Sigmoid colon (tissue), 6 donors: ENCODE measurements at regions not wholly inside any gene's neighbourhood (a gene's known extent, or its start where the extent isn't known, plus 50 kb on each side); places are given as distances from the start of the nearest gene placed in this dataset.

Experiments used
- DNase-seq: peaks from one replicate; pipeline ENCODE4 v3.0.0-alpha.2; 2019
- H3K27ac ChIP-seq, 4 donors: fragments of 200-600 bp; sonication (generic); one replicate each; pipeline ENCODE4 v1.5.1; 2016 to 2019; ENCODE audit warnings: mild to moderate bottlenecking in 1 of 4
- H3K27me3 ChIP-seq, 3 donors: fragments of 200-600 bp; sonication (generic); one replicate each; pipeline ENCODE4 v1.5.1; 2019; ENCODE audit warnings: mild to moderate bottlenecking in 1 of 3
- H3K36me3 ChIP-seq, 4 donors: fragments of 200-600 bp; sonication (generic); one replicate each; pipeline ENCODE4 v1.5.1; 2016 to 2019
- H3K4me1 ChIP-seq, 4 donors: fragments of 200-600 bp; sonication (generic); one replicate each; pipeline ENCODE4 v1.5.1; 2017 to 2019
- H3K4me3 ChIP-seq, 4 donors: fragments of 200-600 bp; sonication (generic); one replicate each; pipeline ENCODE4 v1.5.1; 2017 to 2019; ENCODE audit warnings: mild to moderate bottlenecking in 2 of 4, moderate library complexity in 1 of 4
- H3K9me3 ChIP-seq, 4 donors: fragments of 200-600 bp in 3 of 4; sonication (generic) in 3 of 4; one replicate each; pipeline versions ENCODE4 v1.5.1 to v1.6.1; 2013 to 2019
- EP300 ChIP-seq, 4 donors: sonication (generic); formaldehyde crosslinking; IDR thresholded peaks; one replicate each; pipeline ENCODE4 v1.6.1; 2017; ENCODE audit warnings: antibody characterized with exemption in 4 of 4
- POLR2A ChIP-seq, 2 donors: fragments of 450-650 bp; IDR thresholded peaks; one replicate each; pipeline ENCODE4 v1.6.1; 2016; ENCODE audit warnings: antibody characterized with exemption in 2 of 2, mild to moderate bottlenecking in 2 of 2, moderate library complexity in 2 of 2
- POLR2AphosphoS5 ChIP-seq, 4 donors: sonication (generic); formaldehyde crosslinking; IDR thresholded peaks; one replicate each; pipeline ENCODE4 v1.6.1; 2017; ENCODE audit warnings: antibody characterized with exemption in 4 of 4
- WGBS, 2 donors: extraction: QIAGEN DNeasy Blood & Tissue Kit; methylation state at CpG; one replicate each; pipeline ENCODE4 v1.1.7; 2013; 5-methylcytosine and 5-hydroxymethylcytosine counted together
- intact Hi-C: fragments of 100-400 bp; cut with DNase I; formaldehyde crosslinking; loops from one replicate; pipeline ENCODE4 v1.15.1; 2023
- TF ChIP-seq, protein P1 (sequence below), 4 experiments: fragments of 450-650 bp in 3 of 4; fragments of 200-600 bp in 1 of 4; IDR thresholded peaks; one replicate each; pipeline ENCODE4 v1.5.1; 2016 to 2019; ENCODE audit warnings: antibody characterized with exemption in 4 of 4, mild to moderate bottlenecking in 3 of 4, moderate library complexity in 2 of 4
- donor health status: healthy with polysubstance abuse.
- donor health status: healthy.

DNA sequence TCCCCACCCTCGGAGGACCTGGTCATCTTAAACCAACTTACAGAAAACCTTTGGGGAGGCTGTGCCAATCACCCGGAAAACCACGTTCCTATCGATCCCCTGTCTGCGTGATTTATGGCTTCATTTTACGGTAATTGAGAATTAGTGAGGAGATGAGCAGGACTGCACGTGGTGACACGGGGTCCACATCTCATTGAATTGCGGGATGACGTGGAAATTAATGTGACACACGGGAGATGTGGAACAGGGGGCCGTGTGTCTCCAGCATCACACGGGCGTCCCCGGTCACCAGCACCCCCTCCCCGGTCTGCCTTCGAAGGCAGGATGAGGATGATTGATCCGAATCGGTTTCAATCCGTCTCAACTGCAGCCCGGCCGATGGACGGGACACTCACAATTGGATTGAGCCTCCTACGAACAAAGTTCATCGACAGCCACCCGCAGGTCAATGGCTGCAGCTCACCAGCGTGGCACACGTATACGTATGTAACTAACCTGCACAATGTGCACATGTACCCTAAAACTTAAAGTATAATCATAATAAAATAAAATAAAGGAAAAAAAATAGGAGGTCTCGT is 160.3 kb downstream of the SHOX start:
- intact Hi-C loops = no loop called here
- Histone ChIP-seq H3K4me3 (no peak overlapping the region), H3K27ac (no peak overlapping the region), H3K4me1 (no peaks in the 10 kb centered on the region), H3K27me3 (peaks cover 0 to 38% (median 0%) of the 10 kb centered on the region in 3 donors), H3K9me3 (peaks cover 0 to 7% (median 0%) of the 10 kb centered on the region in 4 donors), H3K36me3 (no peaks in the 10 kb centered on the region)
- DNase-seq = no peak
- 20 to 48% methylated on average over 30 of the region's 30 CpGs for WGBS, 2 donors
- TF ChIP-seq, protein P1, sequence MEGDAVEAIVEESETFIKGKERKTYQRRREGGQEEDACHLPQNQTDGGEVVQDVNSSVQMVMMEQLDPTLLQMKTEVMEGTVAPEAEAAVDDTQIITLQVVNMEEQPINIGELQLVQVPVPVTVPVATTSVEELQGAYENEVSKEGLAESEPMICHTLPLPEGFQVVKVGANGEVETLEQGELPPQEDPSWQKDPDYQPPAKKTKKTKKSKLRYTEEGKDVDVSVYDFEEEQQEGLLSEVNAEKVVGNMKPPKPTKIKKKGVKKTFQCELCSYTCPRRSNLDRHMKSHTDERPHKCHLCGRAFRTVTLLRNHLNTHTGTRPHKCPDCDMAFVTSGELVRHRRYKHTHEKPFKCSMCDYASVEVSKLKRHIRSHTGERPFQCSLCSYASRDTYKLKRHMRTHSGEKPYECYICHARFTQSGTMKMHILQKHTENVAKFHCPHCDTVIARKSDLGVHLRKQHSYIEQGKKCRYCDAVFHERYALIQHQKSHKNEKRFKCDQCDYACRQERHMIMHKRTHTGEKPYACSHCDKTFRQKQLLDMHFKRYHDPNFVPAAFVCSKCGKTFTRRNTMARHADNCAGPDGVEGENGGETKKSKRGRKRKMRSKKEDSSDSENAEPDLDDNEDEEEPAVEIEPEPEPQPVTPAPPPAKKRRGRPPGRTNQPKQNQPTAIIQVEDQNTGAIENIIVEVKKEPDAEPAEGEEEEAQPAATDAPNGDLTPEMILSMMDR (IDR thresholded peaks at IDR 0.05) = no peak
- TF ChIP-seq POLR2AphosphoS5 (IDR thresholded peaks at IDR 0.05) (no peak), POLR2A (IDR thresholded peaks at IDR 0.05) (no peak), EP300 (IDR thresholded peaks at IDR 0.05) (no peak)

DNA sequence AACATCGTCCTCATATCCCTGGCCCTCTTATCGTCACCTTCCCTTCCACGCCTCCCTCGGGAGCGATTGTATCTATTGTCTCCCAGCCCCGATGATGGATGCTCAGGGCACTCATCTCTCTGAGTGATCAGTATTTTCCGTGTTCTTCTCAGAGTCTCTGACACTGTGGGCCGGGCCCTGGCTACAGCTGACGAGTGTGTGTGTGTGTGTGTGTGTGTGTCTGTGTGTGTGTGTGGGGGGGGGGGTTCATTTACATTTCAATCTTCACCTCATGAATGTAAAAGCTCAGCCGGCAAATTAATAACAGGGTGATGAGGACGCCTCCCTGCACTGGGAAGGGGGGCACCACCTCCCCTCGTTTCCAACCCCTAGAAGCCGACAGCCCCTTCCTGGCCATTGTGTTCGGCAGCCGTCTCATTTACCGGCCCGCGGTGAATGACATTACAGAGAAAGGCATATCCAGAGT is 159.5 kb downstream of the SHOX start:
- Histone ChIP-seq H3K4me3 (no peak overlapping the region), H3K9me3 (peaks cover 0 to 7% (median 0%) of the 10 kb centered on the region in 4 donors), H3K27me3 (peaks cover 0 to 38% (median 0%) of the 10 kb centered on the region in 3 donors), H3K4me1 (no peaks in the 10 kb centered on the region), H3K36me3 (no peaks in the 10 kb centered on the region), H3K27ac (no peak overlapping the region)
- no peak for DNase-seq
- intact Hi-C loops = no loop called here
- TF ChIP-seq, protein P1 (IDR thresholded peaks at IDR 0.05) = no peak
- TF ChIP-seq POLR2A (IDR thresholded peaks at IDR 0.05) = no peak
- 21 to 39% methylated on average over 18 of the region's 18 CpGs for WGBS, 2 donors

DNA sequence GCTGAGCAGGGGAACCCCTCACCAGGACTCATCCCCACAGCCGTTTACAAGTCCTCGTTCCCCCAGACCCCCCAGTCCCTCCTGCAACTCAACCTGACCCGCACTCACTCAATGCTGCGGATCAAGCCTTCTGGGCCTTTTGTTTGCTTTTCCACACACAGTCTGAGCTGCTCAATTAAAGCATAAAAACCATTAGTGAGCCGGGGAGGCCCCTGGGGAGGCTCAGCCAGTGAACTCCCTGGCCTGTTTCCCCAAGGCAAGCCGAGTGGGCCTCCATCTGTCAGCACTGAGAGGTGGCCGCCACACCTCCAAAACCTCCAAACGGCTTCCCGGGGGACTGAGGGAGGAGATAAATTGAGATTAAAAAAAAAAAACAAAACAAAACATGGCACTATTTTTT is 158.5 kb downstream of the SHOX start:
- Histone ChIP-seq H3K9me3 (peaks cover 0 to 7% (median 0%) of the 10 kb centered on the region in 4 donors), H3K4me3 (no peak overlapping the region), H3K36me3 (no peaks in the 10 kb centered on the region), H3K27ac (no peak overlapping the region), H3K27me3 (peaks cover 0 to 38% (median 0%) of the 10 kb centered on the region in 3 donors), H3K4me1 (no peaks in the 10 kb centered on the region)
- no peak for DNase-seq
- WGBS, 2 donors = 46 to 64% methylated on average over 9 of the region's 9 CpGs
- TF ChIP-seq EP300 (IDR thresholded peaks at IDR 0.05) (no peak), POLR2A (IDR thresholded peaks at IDR 0.05) (no peak), POLR2AphosphoS5 (IDR thresholded peaks at IDR 0.05) (no peak)
- TF ChIP-seq, protein P1 (IDR thresholded peaks at IDR 0.05) = no peak
- intact Hi-C loops = no loop called here

DNA sequence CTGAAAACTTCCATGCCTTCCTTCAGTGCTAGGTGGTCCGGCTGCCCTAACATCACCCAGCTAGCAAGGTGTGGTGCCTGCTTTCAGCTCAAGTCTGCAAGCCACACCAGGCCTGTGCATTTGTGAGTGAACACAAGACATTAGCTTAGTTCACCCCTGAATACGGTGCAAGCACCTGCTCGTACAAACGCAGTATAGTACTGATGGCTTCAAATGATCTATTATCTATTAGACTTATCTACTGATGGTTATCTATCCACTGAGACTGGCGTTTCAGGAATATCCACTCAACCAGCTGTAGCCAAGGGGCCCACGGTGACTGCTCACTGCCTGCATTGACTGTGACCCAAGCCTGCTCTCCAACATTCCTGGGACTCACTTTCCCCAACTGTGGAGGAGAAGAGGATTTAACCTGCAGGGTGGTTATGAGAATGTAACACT is 155.9 kb downstream of the SHOX start:
- no peak for DNase-seq
- Histone ChIP-seq H3K4me3 (no peak overlapping the region), H3K9me3 (no peaks in the 10 kb centered on the region), H3K27me3 (peaks cover 0 to 26% (median 0%) of the 10 kb centered on the region in 3 donors), H3K27ac (no peak overlapping the region), H3K36me3 (no peaks in the 10 kb centered on the region), H3K4me1 (no peaks in the 10 kb centered on the region)
- intact Hi-C loops = no loop called here
- TF ChIP-seq EP300 (IDR thresholded peaks at IDR 0.05) = no peak
- TF ChIP-seq POLR2A (IDR thresholded peaks at IDR 0.05) = no peak
- TF ChIP-seq, protein P1 (IDR thresholded peaks at IDR 0.05) = no peak
- TF ChIP-seq POLR2AphosphoS5 (IDR thresholded peaks at IDR 0.05) = no peak
- WGBS, 2 donors = 58 to 71% methylated on average over 6 of the region's 6 CpGs

DNA sequence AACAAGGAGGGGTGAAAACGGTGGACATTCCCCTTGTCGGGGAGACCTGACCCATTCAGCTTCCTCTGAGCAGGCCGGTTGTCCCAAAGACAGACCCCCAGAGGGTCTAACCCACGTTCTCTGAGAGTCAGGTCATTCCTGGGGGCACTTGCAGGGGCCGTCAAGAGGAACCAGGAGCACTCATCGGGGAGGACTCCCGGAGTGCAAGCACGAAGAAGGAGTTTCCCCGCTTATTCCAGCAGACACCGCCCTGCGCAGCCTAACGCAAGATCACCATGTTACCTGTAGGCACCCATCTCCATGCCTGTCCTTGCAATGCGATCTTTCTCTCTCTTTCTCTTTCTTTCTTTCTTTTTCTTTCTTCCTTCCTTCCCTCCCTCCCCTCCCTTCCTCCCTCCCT is 154.2 kb downstream of the SHOX start:
- intact Hi-C loops = no loop called here
- no peak for DNase-seq
- Histone ChIP-seq H3K4me3 (no peak overlapping the region), H3K36me3 (no peaks in the 10 kb centered on the region), H3K9me3 (no peaks in the 10 kb centered on the region), H3K27me3 (peaks cover 0 to 10% (median 0%) of the 10 kb centered on the region in 3 donors), H3K4me1 (no peaks in the 10 kb centered on the region), H3K27ac (no peak overlapping the region)
- 89 to 92% methylated on average over 13 of the region's 13 CpGs for WGBS, 2 donors
- TF ChIP-seq POLR2AphosphoS5 (IDR thresholded peaks at IDR 0.05) (no peak), POLR2A (IDR thresholded peaks at IDR 0.05) (no peak), EP300 (IDR thresholded peaks at IDR 0.05) (no peak)
- TF ChIP-seq, protein P1 (IDR thresholded peaks at IDR 0.05) = no peak
